Panc1 (cell line): ENCODE measurements at regions not wholly inside any gene's neighbourhood (a gene's known extent, or its start where the extent isn't known, plus 50 kb on each side); places are given as distances from the start of the nearest gene placed in this dataset.

Experiments
- ATAC-seq: fragments of 200-7000 bp; cut with Tn5 transposase; 2 replicates; pipeline ENCODE4 v1.9.1; 2020; ENCODE audit warnings: mild to moderate bottlenecking, moderate library complexity
- BruUV-seq: library from RNA; stranded (reverse); fragments of 400-500 nt; replicated peaks from 2 replicates; lab custom pipeline; 2021; lab: Mats Ljungman, UMichigan
- CTCF ChIA-PET: fragments of 300-600 bp; sonication (Branson Sonifier 250); formaldehyde crosslinking; loops from one replicate; lab custom pipeline; 2022; ENCODE audit warnings: antibody characterized with exemption; lab: Charles Lee
- POLR2A ChIA-PET: fragments of 300-600 bp; sonication (Branson Sonifier 250); formaldehyde crosslinking; loops from one replicate; lab custom pipeline; 2022; ENCODE audit warnings: antibody characterized with exemption; lab: Charles Lee
- DNase-seq: peaks from one replicate; pipeline ENCODE4 v3.0.0-alpha.2; 2010; ENCODE audit warnings: low read depth, low spot score
- H3K27ac ChIP-seq: 2 replicates; pipeline ENCODE4 v1.5.1; 2011; ENCODE audit warnings: mild to moderate bottlenecking, low read length, inconsistent platforms
- H3K27me3 ChIP-seq: fragments of 200-500 bp; sonication (Bioruptor generic); 2 replicates; pipeline ENCODE4 v1.6.0; 2014; ENCODE audit warnings: low read length, inconsistent platforms; ENCODE audit not compliant: control insufficient read depth, insufficient read depth
- H3K36me3 ChIP-seq: fragments of 200-500 bp; sonication (Bioruptor generic); 2 replicates; pipeline ENCODE4 v1.5.1; 2014; ENCODE audit warnings: inconsistent platforms, mild to moderate bottlenecking, low read length, moderate library complexity; ENCODE audit not compliant: control insufficient read depth, insufficient read depth
- H3K4me1 ChIP-seq: 2 replicates; pipeline ENCODE4 v1.5.1; 2011; ENCODE audit warnings: inconsistent platforms, mild to moderate bottlenecking, low read length, moderate library complexity; ENCODE audit not compliant: control insufficient read depth, insufficient read depth
- H3K4me3 ChIP-seq, 2 experiments: 2 replicates each; pipeline ENCODE4 v1.5.1; 2011 to 2012; ENCODE audit warnings: low read depth in 2 of 2, low read length in 2 of 2, mild to moderate bottlenecking in 2 of 2, inconsistent platforms in 1 of 2, moderate library complexity in 1 of 2
- H3K9me3 ChIP-seq: fragments of 200-500 bp; sonication (Bioruptor generic); 2 replicates; pipeline ENCODE4 v1.5.1; 2014; ENCODE audit warnings: low read depth, mild to moderate bottlenecking, inconsistent platforms, low read length, moderate library complexity; ENCODE audit not compliant: control insufficient read depth, insufficient read depth
- CTCF ChIP-seq: fragments of 450-650 bp; IDR thresholded peaks from 2 replicates; pipeline ENCODE4 v1.5.1; 2017; ENCODE audit warnings: mild to moderate bottlenecking
- POLR2AphosphoS5 ChIP-seq: IDR thresholded peaks from 2 replicates; pipeline ENCODE4 v1.6.1; 2012; ENCODE audit warnings: mild to moderate bottlenecking, low read depth, low read length, moderate library complexity
- SIN3A ChIP-seq: IDR thresholded peaks from 2 replicates; pipeline ENCODE4 v1.6.1; 2012; ENCODE audit warnings: low read depth, mild to moderate bottlenecking, low read length, moderate library complexity, borderline replicate concordance; ENCODE audit not compliant: insufficient read depth
- TCF7L2 ChIP-seq: IDR thresholded peaks from 2 replicates; pipeline ENCODE4 v1.6.1; 2011; ENCODE audit warnings: mild to moderate bottlenecking, low read depth, low read length, inconsistent platforms
- in situ Hi-C: cut with HindIII; loops from 2 replicates; pipeline ENCODE4 v1.10.0; 2016; ENCODE audit warnings: low sequenced_read_pairs, low pct_unique_long_range_greater_than_20kb
- intact Hi-C: fragments of 100-400 bp; cut with micrococcal nuclease; formaldehyde crosslinking; loops from one replicate; pipeline ENCODE4 v1.10.0; 2022; ENCODE audit not compliant: unreplicated experiment
- TF ChIP-seq, protein P1 (sequence below), 2 experiments: IDR thresholded peaks; 2 replicates each; pipeline ENCODE4 v1.6.1; 2011 to 2012; ENCODE audit warnings: low read depth in 2 of 2, control low read depth in 1 of 2, low read length in 1 of 2, mild to moderate bottlenecking in 1 of 2, moderate library complexity in 1 of 2; ENCODE audit not compliant: insufficient read depth in 1 of 2

DNA sequence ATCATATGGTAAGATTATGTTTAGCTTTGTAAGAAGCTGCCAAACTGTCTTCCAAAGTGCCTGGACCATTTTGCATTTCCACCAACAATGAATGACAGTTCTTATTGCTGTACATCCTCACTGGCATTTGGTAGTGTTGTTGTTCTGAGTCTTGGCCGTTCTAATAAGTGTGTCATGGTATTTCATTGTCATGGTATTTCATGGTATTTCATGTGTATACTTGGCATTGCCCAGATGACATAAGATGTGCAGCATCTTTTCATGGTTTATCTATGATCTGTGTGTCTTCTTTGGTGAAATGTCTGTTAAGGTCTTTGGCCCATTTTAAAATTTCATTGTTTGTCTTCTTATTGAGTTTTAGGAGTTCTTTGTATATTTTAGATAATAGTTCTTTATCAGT, 224.4 kb downstream of the BCAS1 start:
- Histone ChIP-seq H3K36me3 (no peaks in the 10 kb centered on the region), H3K27me3 (no peaks in the 10 kb centered on the region), H3K4me1 (peaks cover 11% of the 10 kb centered on the region), H3K4me3 (no peak overlapping the region), H3K9me3 (peaks cover 2% of the 10 kb centered on the region; the same call in 1 of the 2 replicates), H3K27ac (peak overlapping the region; percentile 90)
- ATAC-seq (no peak), DNase-seq (no peak)
- ChIA-PET CTCF (no interaction called here), POLR2A (interaction anchor here (0.6 kb wide), 1 partner anchor 128 kb away, joined by 7 read pairs; no protein-coding TSS in a partner anchor)
- intact Hi-C loops, result no loop called here
- BruUV-seq, result no TSS peak
- in situ Hi-C loops, result no loop called here
- TF ChIP-seq CTCF (no peak), SIN3A (no peak), TCF7L2 (no peak), POLR2AphosphoS5 (no peak)
- TF ChIP-seq, protein P1, sequence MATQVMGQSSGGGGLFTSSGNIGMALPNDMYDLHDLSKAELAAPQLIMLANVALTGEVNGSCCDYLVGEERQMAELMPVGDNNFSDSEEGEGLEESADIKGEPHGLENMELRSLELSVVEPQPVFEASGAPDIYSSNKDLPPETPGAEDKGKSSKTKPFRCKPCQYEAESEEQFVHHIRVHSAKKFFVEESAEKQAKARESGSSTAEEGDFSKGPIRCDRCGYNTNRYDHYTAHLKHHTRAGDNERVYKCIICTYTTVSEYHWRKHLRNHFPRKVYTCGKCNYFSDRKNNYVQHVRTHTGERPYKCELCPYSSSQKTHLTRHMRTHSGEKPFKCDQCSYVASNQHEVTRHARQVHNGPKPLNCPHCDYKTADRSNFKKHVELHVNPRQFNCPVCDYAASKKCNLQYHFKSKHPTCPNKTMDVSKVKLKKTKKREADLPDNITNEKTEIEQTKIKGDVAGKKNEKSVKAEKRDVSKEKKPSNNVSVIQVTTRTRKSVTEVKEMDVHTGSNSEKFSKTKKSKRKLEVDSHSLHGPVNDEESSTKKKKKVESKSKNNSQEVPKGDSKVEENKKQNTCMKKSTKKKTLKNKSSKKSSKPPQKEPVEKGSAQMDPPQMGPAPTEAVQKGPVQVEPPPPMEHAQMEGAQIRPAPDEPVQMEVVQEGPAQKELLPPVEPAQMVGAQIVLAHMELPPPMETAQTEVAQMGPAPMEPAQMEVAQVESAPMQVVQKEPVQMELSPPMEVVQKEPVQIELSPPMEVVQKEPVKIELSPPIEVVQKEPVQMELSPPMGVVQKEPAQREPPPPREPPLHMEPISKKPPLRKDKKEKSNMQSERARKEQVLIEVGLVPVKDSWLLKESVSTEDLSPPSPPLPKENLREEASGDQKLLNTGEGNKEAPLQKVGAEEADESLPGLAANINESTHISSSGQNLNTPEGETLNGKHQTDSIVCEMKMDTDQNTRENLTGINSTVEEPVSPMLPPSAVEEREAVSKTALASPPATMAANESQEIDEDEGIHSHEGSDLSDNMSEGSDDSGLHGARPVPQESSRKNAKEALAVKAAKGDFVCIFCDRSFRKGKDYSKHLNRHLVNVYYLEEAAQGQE (IDR thresholded peaks at IDR 0.05; ENCODE audit: insufficient read depth in 1 of 2, low read depth in 2 of 2, low read length in 1 of 2), result no peak

- no TSS peak for BruUV-seq
- Histone ChIP-seq H3K4me3 (no peak overlapping the region), H3K9me3 (peaks cover 2% of the 10 kb centered on the region; the same call in 1 of the 2 replicates), H3K27ac (peak overlapping the region; percentile 90), H3K4me1 (peaks cover 19% of the 10 kb centered on the region), H3K36me3 (no peaks in the 10 kb centered on the region), H3K27me3 (no peaks in the 10 kb centered on the region)
- POLR2A ChIA-PET, result no interaction called here
- no peak for ATAC-seq
- no peak for TF ChIP-seq POLR2AphosphoS5
- no peak for TF ChIP-seq CTCF
- TF ChIP-seq TCF7L2, result no peak
- TF ChIP-seq, protein P1 (IDR thresholded peaks at IDR 0.05; ENCODE audit: insufficient read depth in 1 of 2, low read depth in 2 of 2, low read length in 1 of 2), result no peak
- no peak for TF ChIP-seq SIN3A
- CTCF ChIA-PET, result no interaction called here
- in situ Hi-C loops, result no loop called here
- DNase-seq, result no peak
- intact Hi-C loops, result no loop called here
Observed at GRCh38 chr20:53844259-53844658, 226.1 kb downstream of the BCAS1 start.
